ENCODE measurements at regions not wholly inside any gene's neighbourhood (a gene's known extent, or its start where the extent isn't known, plus 50 kb on each side); places are given as distances from the start of the nearest gene placed in this dataset.

DNA sequence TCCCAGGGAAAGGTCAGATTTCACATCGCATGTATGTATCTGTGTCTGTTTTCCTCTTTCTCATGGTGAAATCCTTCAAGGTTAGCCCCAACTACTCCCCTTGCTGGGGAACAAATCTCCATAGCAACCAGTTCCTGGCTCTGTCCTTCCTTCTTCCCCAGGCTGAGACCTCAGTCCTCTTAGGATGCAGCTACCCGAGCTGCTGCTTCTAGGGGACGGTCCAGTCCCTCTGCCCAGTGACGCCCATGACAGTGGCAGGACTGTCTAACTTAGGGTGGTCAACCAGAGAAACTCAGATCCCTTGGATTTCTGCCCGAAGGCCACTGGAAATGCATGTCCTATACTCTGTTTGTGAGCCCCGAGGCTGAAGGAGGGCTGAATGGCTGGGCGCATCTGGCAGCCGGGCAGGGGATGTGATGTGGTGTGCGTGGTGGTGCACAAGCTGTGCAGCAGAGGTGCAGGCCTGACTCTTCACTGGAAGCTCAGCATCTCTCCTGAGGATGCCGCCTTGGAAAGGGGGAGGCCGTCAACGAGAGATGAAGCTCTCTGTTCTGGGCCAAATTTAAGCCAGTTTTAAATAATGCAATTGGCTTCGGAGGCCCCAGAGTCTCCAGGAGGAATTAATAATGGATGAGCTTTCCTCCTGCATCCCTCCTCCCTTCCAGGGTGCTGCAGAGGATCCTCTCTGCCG is 118.7 kb upstream of the B3GAT1 start:
- TF ChIP-seq CTCF (IDR thresholded peaks at IDR 0.05) = no peak
- no peak for TF ChIP-seq POLR2A (IDR thresholded peaks at IDR 0.05)

All from lower leg skin (tissue), 3 donors.